Fibroblast of mammary gland (primary cell): ENCODE measurements at regions not wholly inside any gene's neighbourhood (a gene's known extent, or its start where the extent isn't known, plus 50 kb on each side); places are given as distances from the start of the nearest gene placed in this dataset.
A peak's percentile ranks its signal among the peaks of the same experiment; 100 is the strongest.

ENCODE experiments used
- DNase-seq: peaks from one replicate; pipeline ENCODE4 v3.0.0-alpha.2; 2010; ENCODE audit warnings: low read depth
- H3K4me3 ChIP-seq: 2 replicates; pipeline ENCODE4 v1.5.1; 2011; ENCODE audit warnings: low read depth, mild to moderate bottlenecking, low read length, moderate library complexity; ENCODE audit not compliant: control insufficient read depth
- TF ChIP-seq, protein P1 (sequence below): conservative IDR thresholded peaks from 2 replicates; pipeline ENCODE4 v1.5.1; 2011; ENCODE audit warnings: low read depth, low read length, inconsistent platforms; ENCODE audit not compliant: control insufficient read depth, insufficient read depth

DNA sequence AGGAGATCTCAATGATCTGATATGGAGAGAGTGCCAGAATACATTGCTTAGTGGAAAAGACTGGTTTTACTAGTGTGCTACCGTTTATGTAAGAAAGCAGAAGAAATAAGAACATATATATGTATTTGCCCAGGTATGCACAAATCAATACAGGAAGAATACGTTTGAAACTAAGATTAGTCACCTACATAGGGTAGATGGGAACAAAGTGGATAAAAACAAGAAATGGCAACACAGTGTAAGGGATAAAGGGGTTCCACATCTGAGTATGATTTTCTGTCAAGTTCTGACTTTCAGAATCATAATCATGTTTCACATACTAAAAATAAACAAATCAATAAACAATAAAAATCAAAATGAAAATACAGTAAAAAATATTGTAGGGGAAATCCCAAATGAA lies 148.6 kb upstream of the NAMPT start:
- DNase-seq, result no peak
- no peak overlapping the region for H3K4me3 ChIP-seq
- TF ChIP-seq, protein P1, sequence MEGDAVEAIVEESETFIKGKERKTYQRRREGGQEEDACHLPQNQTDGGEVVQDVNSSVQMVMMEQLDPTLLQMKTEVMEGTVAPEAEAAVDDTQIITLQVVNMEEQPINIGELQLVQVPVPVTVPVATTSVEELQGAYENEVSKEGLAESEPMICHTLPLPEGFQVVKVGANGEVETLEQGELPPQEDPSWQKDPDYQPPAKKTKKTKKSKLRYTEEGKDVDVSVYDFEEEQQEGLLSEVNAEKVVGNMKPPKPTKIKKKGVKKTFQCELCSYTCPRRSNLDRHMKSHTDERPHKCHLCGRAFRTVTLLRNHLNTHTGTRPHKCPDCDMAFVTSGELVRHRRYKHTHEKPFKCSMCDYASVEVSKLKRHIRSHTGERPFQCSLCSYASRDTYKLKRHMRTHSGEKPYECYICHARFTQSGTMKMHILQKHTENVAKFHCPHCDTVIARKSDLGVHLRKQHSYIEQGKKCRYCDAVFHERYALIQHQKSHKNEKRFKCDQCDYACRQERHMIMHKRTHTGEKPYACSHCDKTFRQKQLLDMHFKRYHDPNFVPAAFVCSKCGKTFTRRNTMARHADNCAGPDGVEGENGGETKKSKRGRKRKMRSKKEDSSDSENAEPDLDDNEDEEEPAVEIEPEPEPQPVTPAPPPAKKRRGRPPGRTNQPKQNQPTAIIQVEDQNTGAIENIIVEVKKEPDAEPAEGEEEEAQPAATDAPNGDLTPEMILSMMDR, result no peak

DNA sequence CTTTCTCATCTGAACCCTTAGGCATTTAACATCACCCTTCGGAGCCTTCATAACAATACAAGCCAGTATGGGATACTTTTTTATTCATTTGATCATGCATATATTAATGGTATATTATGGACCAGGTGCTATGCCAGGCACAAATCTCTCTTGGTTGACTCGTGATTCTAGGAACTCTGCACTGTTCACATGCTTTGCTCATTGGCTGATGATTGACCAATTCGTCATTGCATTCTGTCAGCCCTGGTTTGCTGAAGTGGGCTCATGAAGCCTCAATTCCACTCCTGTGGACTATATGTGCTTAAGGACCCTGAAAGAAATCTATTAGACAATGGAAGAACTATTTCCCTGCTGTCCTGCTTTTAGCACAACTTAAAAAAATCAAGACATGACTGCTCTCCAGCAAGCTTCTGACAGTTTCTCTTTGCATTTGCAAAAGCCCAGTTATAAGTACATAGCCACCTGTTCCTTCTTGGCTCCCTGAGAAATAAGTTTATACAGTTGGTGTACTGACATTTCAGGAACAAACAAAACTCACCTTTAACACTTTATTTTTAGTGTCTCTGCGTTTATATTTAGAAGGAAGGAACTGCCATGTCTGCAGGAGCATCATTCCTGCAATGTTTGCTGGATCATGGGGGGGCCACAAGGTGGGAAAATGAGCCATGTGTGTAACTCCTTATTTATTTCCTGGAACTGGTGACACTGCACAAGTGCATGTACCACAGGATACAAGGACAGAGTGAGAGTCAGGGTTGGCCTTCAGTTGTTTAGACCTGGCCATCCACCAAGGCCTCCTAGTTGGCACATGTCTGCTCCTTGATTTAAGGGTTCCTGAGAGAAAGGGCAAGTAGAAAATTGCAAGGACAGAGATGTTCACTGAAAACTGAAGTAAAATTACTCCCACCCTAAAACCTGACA lies 146.0 kb upstream of the NAMPT start:
- TF ChIP-seq, protein P1, result no peak
- H3K4me3 ChIP-seq, result no peak overlapping the region

DNA sequence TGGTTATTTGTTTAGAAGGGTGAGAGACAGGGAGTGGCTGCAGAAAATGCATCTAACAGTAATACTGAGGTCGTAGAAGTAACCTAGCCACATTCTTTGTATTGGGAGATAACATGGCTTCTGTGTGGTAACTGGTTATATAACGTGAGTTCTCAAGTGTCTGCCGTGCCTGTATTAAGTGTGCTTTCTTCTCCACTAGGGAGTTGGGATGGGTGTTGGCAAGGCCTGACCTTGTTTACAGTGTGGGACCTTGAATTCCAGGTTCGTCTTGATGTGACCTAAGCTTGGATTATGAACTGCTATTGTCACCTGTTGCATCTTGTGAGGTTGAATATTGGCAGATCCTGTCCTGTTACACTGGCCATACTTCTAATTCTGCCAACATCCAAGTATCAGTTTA lies 145.3 kb upstream of the NAMPT start:
- TF ChIP-seq, protein P1, result no peak
- no peak overlapping the region for H3K4me3 ChIP-seq
- DNase-seq, result no peak

More for the DNA sequence above, 146.0 kb upstream of the NAMPT start:
- DNase-seq, result no peak

DNA sequence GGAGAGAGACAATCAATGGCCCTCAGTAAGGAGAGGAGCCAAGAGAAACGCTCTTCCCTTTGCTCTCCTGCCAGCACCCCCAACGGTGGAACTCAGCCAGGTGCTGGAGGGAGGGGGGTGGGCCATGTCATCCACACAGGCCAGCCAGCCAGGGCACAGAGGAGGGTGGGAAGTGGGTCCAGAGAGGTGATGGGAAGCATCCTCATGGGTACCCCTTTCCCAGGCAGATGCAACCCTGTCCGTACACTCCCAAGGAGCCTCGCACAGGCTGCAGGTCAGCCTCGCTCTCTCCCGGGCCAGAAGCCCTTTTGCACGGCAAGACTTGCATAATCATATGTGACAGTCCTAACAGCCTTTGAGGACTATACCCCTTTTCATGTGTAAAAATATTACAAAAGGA lies 142.0 kb upstream of the NAMPT start:
- no peak for DNase-seq
- H3K4me3 ChIP-seq, result no peak overlapping the region
- TF ChIP-seq, protein P1, result no peak

DNA sequence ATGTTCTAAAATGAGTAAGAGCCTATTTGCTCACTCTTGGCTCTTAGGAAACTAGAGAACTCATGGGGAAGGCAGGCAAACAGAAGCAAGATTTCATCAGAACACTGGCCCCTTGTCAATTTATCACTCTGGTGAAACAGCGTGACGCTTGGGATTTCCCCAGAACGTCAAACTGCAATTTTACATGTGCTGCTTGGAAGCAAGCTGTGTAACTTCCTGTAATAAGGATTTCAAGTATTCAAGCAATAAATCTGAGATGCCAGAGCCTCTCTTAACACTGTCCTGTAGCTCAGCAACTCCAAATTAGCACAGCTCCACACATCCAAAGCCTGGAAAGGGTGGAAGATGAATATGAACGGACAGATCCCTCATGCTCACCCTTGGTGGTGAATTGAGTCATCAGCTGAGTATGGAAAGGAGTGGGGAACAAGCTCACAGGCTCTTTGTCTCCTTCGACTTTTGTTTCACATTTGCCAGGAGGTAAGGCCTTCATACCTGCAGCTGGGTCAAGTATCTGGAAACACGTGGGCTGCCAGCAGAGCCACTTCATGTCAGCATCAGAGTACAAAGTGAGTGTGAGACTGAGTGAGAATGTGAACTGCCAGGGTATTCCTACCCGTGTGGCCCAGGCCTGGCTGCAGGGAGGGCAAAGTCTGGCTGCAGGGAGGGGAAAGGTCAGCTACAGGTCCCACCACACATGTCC lies 140.4 kb upstream of the NAMPT start:
- TF ChIP-seq, protein P1, result no peak
- H3K4me3 ChIP-seq, result no peak overlapping the region
- peak; percentile 100 for DNase-seq

DNA sequence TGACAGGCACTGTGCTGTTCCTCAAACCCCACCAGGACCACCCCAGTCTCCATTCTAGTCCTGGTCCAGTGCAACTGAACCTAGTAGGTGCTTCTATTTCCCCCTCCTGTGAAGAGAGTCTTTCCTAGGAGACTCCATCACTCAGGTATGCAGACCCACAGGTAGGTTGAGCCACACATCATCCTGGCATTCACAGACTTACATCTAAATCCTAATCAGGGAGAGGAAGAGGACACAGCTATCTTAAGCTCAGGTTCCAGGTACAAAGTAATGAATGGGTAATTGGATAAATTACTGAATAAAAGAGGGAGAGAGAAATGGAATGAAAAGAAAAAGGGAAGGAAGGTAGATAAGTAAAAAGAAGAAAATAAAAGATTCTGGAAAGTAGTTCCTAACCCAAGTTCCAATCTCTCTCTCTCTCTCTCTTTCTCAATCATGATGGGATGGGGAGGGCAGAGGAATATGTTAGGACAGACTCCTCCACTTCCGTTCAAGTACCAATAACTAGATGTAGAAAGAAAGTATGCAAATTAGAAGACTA lies 139.8 kb upstream of the NAMPT start:
- DNase-seq, result no peak
- TF ChIP-seq, protein P1, result no peak

More for the DNA sequence above, 139.8 kb upstream of the NAMPT start:
- no peak overlapping the region for H3K4me3 ChIP-seq
